NCI-H2171 (cell line): ENCODE measurements at regions not wholly inside any gene's neighbourhood (a gene's known extent, or its start where the extent isn't known, plus 50 kb on each side); places are given as distances from the start of the nearest gene placed in this dataset.
A peak's percentile ranks its signal among the peaks of the same experiment; 100 is the strongest.
"Not testable (repeated sequence)": the region's sequence is repeated elsewhere in the genome, so short reads cannot be mapped to it uniquely, and the experiment has no call there.

Experiments used
- DNase-seq: peaks from one replicate; lab custom pipeline; 2025; lab: John Stamatoyannopoulos, UW

DNA sequence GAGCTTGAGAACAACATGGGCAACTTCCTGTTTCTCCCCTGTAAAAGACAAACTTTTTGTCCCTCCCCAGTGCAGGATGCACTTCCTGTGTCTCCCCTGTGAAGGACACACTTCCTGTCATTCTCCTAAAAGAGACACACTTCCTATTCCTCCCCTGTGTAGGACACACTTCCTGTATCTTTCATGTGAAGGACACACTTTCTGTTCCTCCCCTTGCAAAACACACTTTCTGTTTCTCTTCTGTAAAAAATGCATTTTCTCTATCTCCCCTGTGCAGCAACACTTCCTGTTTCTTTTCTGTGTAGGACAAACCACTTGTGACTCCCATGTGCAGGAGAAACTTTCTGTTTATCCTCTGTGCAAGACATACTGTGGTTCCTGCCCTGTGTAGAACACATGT is 488.6 kb upstream of the USP9Y start:
- no peak for DNase-seq

DNA sequence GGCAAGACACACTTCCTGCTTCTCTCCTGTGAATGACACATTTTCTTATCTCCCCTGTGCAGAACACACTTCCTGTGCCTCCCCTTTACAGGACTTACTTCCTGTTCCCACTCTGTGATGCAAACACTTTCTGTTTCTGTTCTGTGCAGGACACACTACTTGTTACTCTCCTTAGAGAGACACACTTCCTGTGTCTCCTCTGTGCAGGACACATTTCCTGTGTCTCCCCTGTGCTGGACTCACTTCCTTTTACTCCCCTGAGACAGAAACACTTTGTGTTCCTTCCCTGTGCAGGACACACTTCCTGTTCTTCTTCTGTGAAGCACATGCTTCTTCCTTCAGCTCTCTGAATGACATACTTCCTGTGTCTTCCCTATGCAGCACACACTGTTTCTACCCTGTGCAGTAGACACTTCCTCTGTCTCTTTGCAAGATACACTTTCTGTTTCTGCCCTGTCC is 485.4 kb upstream of the USP9Y start:
- no peak for DNase-seq

DNA sequence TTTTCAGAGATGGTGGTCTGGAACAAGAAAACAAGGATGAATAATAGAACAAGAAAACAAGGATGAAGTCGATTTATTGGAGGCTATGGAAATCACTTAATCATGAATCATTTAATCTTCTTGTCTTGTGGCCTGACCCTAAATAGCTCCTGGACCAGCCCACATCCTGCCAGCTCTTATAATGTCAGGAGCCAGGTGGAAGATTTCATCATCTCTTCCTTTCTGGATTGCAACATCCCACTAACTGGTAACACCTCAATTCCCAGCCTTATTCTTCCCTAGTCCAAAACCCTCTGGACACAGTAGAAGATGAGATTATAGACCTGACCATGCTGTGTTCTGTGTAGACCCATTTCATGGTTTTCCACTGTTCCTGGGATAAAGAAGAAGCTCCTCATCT is 470.1 kb upstream of the USP9Y start:
- no peak for DNase-seq

GRCh38 chrY:12236399-12236798 is 464.6 kb upstream of the USP9Y start:
- no peak for DNase-seq

GRCh38 chrY:12240326-12240725 is 460.7 kb upstream of the USP9Y start:
- not testable (repeated sequence) for DNase-seq

DNA sequence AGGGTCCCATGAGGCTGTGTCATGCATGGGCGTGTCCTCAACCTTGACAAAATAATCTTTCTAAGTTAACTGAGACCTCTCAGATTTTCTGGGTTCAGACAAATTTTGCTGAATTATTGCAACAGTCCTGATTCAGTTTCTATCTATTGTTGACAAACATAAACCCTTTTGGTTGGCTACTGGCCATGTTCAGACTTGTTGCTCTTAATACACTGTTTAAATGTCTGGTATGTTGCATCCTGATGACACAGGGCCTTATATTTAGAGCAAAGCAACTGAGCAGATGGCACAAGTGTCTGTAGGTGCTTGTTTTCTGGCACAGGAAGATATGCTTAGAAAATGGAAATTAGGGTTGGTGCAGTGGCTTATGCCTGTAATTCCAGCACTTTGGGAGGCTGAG is 456.9 kb upstream of the USP9Y start:
- peak; percentile 0 for DNase-seq

GRCh38 chrY:12253756-12254155 is 447.3 kb upstream of the USP9Y start:
- no peak for DNase-seq

DNA sequence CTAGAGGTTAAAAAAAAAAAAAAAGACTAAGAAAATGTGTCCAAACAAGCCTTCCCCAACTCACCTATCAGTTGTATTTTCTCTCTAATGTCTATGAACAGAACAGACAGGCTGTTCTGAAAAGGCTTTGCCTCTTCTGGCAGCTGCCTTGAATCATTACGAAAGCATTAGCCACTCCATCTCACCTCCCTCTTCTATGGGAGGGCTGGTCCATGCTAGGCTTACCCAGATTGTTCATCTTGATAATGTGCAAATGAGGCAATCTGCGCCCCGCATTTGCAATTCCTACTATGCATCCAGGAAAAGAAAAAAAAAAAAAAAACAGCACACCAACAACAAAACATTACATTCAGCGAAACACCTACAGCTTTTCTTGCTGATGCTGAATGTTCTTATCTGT is 429.9 kb upstream of the USP9Y start:
- peak; percentile 2 for DNase-seq

GRCh38 chrY:12285608-12286007 is 415.4 kb upstream of the USP9Y start:
- no peak for DNase-seq

DNA sequence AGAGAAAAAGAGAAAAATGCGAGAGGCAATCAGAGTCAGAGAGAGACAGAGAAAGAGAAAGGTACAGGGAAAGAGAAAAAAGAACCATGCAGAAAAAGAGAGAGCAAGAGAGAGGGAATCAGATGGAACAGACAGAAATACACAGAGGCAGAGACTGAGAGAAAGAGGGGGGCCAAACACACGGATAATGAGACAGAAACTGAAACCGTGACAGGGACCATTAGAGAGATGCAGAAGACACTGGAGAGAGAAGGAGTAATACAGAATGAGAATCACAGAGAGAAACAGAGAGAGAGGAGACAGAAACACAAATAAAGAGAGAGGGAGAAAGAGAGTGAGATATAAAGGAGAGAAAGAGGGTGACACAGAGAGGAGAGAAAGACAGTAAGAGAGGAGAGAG is 412.1 kb upstream of the USP9Y start:
- no peak for DNase-seq

- DNase-seq = no peak
These were observed 411.6 kb upstream of the USP9Y start for GRCh38 chrY:12289415-12289814.

GRCh38 chrY:12292542-12292941 is 408.5 kb upstream of the USP9Y start:
- no peak for DNase-seq

DNA sequence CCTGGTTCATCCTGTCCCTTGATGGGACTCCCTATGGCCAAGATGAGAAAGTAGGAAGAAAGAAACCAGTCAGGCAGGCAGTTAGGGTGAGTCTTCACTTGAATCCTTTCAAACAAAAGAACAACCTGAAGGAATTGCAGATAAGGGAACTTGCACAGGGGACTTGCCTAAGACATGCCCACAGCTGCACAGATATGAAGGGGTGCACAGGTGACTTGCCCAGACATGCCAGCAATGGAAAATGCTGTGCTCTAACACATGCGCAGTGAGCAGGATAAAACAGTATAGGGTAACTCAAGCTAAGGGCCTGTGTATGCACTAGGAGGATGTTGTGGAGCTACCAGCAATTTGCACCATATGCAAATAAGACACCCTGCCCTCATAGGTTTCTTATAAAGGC is 404.6 kb upstream of the USP9Y start:
- DNase-seq = no peak

- DNase-seq = not testable (repeated sequence)
These were observed 401.2 kb upstream of the USP9Y start for GRCh38 chrY:12299796-12300195.

DNA sequence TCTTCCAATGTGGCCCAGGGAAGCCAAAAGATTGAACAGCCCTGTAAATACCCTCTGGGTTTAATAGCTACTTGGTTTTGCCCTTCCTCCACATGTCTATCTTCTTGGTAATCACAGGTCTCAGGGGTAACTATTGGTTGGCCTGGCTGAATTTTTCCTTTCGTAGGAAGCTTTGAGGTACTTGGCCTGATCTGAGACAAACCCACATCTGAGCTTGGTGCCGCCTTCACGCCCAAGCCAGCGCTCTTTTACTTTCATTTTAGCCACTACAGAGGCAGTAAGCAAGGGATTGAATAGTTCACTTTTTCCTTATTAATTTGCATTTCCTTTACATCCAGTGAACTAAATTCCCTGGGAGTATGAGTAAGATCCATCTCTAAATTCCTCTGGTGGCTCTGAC is 397.6 kb upstream of the USP9Y start:
- no peak for DNase-seq

- DNase-seq = no peak
These were observed 395.6 kb upstream of the USP9Y start for GRCh38 chrY:12305456-12305855.

DNA sequence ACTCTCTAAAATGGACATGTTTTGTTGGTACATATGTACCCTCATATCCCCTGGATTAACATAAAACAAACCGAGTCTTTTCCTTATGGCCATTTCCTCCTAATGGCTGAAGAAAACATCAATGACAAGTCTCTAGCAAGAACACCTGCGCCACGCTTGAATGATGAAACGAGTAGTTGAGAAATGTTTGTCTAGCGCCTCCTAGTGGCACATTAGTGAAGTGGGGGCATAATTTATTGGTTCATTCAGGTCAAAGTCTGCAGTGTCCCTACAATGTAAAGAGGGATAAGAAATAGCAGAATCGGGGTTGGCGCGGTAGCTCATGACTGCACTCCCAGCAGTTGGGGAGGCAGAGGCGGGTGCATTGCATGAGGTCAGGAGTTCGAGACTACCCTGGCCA is 391.8 kb upstream of the USP9Y start:
- DNase-seq = no peak

GRCh38 chrY:12310832-12311231 is 390.2 kb upstream of the USP9Y start:
- no peak for DNase-seq

DNA sequence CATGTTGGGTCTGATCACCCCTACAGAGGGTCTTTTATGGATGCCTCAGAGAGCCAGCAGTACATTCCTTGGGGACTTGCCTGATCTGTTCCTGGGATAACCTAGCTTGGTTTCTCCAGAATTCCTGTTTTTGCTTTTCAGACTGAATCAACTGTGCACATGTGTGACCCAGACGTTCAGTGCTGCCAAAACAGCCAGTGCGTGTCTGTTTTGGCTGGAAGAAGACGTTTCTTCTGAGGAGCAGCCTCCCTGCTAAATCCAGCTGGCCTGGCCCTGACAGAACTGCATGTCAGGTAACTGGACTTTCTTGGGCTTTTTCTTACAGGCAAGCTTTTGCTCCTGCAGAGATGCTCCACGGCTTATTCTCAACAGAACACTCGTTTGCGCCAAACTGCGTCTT is 373.3 kb upstream of the USP9Y start:
- DNase-seq = peak; percentile 46

DNA sequence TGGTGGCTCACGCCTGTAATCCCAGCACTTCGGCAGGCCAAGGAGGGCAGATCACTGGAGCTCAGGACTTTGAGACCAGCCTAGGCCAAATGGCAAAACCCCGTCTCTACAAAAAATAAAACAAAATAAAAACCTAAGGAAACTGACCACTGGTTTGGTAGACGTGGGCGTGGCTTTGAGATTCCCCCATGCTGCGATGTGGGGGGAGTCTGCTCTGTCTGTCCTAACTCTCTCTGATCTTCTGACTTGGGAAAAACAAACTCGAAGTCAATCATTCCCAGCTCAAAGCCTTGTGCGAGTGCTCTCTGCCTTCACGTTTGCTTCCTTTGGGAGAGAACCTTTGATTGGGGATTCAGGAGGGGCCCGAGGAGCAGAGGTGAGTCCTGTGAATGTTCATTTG is 369.1 kb upstream of the USP9Y start:
- DNase-seq = not testable (repeated sequence)

GRCh38 chrY:12343211-12343610 is 357.8 kb upstream of the USP9Y start:
- peak; percentile 15 for DNase-seq

DNA sequence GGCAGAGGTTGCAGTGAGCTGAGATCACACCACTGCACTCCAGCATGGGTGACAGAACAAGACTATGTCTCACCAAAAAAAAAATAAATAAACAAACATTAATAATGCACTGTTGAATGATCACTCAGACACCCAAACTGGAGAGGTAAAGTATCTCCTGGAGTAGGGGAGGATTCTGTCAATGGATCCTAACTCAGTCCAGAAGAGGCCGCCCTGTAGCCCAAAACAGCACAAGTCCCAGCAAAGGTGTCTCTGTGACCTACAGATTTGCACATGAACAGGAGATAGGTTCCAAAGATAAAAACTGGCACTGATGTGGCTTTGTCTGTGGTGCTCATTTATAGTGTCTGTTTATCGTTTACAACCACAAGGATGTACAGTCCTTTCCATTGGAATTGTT is 352.9 kb upstream of the USP9Y start:
- DNase-seq = no peak

- DNase-seq = no peak
These were observed 343.8 kb upstream of the USP9Y start for GRCh38 chrY:12357204-12357603.

DNA sequence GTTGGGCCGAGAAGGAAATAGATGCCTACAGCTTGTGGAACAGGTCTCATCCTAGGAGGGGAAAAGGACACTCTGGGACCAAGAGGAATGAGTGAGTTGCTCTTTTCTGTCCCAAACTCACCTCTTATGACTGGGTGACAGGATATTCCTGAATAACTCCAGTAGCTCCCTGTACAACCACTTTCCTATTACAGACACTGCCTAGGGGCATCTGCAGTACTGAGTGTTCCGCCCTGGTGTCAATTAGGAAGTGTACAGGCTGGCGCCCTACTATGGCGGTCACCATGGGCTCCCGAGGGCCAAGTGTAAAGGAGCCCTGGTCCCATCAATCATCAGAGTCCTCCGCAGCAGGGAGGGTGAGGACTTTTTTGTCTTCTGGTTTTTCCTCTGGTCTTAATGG is 343.4 kb upstream of the USP9Y start:
- no peak for DNase-seq

DNA sequence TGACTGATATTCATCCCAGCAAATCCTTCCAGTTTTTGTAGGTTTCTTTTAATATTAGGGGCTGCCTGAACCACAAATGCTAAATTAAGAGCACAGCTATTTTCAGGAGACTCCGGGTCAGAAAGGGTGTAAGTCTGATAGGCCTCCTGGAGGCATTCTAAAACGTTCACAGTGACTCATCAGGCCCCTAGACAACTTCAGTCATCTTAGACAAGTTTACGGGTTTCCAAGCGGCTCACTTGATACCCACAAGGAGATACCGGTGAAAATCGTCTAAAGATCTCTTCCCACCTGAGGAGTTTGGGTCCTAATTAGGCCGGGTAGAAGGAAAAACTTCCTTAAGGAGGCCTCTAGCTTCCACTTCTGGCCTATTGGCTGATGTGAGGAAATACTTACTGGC is 342.7 kb upstream of the USP9Y start:
- DNase-seq = no peak
